Upper lobe of right lung (tissue), 1 donor: ENCODE measurements at regions not wholly inside any gene's neighbourhood (a gene's known extent, or its start where the extent isn't known, plus 50 kb on each side); places are given as distances from the start of the nearest gene placed in this dataset.

Source experiments
- ATAC-seq: fragments of 200-7000 bp; cut with Tn5 transposase; one replicate; pipeline ENCODE4 v1.9.1; 2020; ENCODE audit warnings: mild to moderate bottlenecking, moderate library complexity
- DNase-seq: peaks from one replicate; pipeline ENCODE4 v3.0.0-alpha.2; 2020
- H3K27ac ChIP-seq: fragments of 200-600 bp; one replicate; pipeline ENCODE4 v1.8.0; 2022
- H3K27me3 ChIP-seq: fragments of 200-600 bp; one replicate; pipeline ENCODE4 v1.8.0; 2022; ENCODE audit warnings: mild to moderate bottlenecking
- H3K36me3 ChIP-seq: fragments of 200-600 bp; one replicate; pipeline ENCODE4 v1.8.0; 2022
- H3K4me1 ChIP-seq: fragments of 200-600 bp; one replicate; pipeline ENCODE4 v1.8.0; 2022
- H3K4me3 ChIP-seq: fragments of 200-600 bp; one replicate; pipeline ENCODE4 v1.8.0; 2022; ENCODE audit warnings: mild to moderate bottlenecking
- H3K9me3 ChIP-seq: fragments of 200-600 bp; one replicate; pipeline ENCODE4 v1.8.0; 2022
- intact Hi-C: fragments of 100-400 bp; cut with DNase I; formaldehyde crosslinking; loops from one replicate; pipeline ENCODE4 v1.11.0; 2022
- TF ChIP-seq, protein P1 (sequence below): fragments of 200-600 bp; IDR thresholded peaks from one replicate; pipeline ENCODE4 v1.8.0; 2022; ENCODE audit warnings: antibody characterized with exemption
- donor health status: DM: no; HTN: yes; CAD: no; lungs with severe emphysema.

- no peak for DNase-seq
- Histone ChIP-seq H3K36me3 (no peaks in the 10 kb centered on the region), H3K4me3 (no peak overlapping the region), H3K27ac (no peak overlapping the region), H3K4me1 (no peaks in the 10 kb centered on the region), H3K27me3 (no peaks in the 10 kb centered on the region), H3K9me3 (no peaks in the 10 kb centered on the region)
- intact Hi-C loops = no loop called here
- no peak for ATAC-seq
- TF ChIP-seq, protein P1, sequence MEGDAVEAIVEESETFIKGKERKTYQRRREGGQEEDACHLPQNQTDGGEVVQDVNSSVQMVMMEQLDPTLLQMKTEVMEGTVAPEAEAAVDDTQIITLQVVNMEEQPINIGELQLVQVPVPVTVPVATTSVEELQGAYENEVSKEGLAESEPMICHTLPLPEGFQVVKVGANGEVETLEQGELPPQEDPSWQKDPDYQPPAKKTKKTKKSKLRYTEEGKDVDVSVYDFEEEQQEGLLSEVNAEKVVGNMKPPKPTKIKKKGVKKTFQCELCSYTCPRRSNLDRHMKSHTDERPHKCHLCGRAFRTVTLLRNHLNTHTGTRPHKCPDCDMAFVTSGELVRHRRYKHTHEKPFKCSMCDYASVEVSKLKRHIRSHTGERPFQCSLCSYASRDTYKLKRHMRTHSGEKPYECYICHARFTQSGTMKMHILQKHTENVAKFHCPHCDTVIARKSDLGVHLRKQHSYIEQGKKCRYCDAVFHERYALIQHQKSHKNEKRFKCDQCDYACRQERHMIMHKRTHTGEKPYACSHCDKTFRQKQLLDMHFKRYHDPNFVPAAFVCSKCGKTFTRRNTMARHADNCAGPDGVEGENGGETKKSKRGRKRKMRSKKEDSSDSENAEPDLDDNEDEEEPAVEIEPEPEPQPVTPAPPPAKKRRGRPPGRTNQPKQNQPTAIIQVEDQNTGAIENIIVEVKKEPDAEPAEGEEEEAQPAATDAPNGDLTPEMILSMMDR = no peak
These were observed 454.5 kb downstream of the HINT1 start for GRCh38 chr5:130710596-130710995.

- TF ChIP-seq, protein P1 = no peak
- intact Hi-C loops = no loop called here
- no peaks in the 10 kb centered on the region for H3K9me3 ChIP-seq
- no peaks in the 10 kb centered on the region for H3K4me1 ChIP-seq
- no peak overlapping the region for H3K4me3 ChIP-seq
- no peaks in the 10 kb centered on the region for H3K27me3 ChIP-seq
- no peak for DNase-seq
- no peaks in the 10 kb centered on the region for H3K36me3 ChIP-seq
- no peak for ATAC-seq
- no peak overlapping the region for H3K27ac ChIP-seq
These were observed 456.3 kb downstream of the HINT1 start for GRCh38 chr5:130708754-130709153.

DNA sequence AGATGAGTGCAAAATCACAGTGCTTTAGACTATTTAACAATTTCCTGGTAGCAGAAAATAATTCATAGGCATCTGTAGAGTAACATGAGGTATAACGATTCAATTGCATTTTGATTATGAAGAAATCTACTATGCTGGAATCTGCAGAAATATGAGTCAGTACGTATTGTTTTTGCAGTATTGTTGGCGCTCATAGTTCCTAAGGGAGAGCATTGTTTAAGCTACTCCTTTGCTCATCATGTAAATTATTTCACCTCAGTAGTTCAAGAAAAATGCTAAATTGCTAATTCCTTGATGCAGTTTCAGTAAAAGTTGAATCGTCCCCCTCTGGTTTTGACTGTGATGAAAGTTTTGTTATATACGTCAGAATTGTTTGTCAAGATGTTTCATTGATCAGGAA is 458.4 kb downstream of the HINT1 start:
- TF ChIP-seq, protein P1 = no peak
- Histone ChIP-seq H3K27ac (no peak overlapping the region), H3K4me3 (no peak overlapping the region), H3K4me1 (no peaks in the 10 kb centered on the region), H3K9me3 (no peaks in the 10 kb centered on the region), H3K36me3 (no peaks in the 10 kb centered on the region), H3K27me3 (no peaks in the 10 kb centered on the region)
- no peak for ATAC-seq
- no peak for DNase-seq
- intact Hi-C loops = no loop called here

DNA sequence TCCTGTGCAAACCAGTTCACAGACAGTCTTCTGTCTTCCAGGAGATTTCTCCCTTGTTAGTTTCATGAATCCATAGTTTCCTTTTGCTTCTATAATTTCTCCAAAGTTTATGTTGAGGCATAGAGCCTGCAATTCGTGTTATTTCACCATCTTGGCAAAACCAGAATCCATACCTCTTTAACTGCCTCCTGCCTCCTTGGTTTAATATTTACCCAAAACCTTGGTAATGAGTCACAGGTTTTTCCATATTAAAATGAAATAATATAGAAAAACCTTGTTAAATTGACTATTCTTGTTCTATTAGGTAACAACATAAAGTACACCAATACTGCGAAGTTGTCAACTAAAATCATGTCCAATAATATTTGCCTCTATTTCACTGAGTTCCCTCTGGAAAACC is 459.7 kb downstream of the HINT1 start:
- H3K27ac ChIP-seq = no peak overlapping the region
- DNase-seq (no peak), ATAC-seq (no peak)
- no peaks in the 10 kb centered on the region for H3K36me3 ChIP-seq
- TF ChIP-seq, protein P1 = no peak
- intact Hi-C loops = no loop called here
- no peaks in the 10 kb centered on the region for H3K9me3 ChIP-seq
- H3K27me3 ChIP-seq = no peaks in the 10 kb centered on the region
- no peak overlapping the region for H3K4me3 ChIP-seq
- no peaks in the 10 kb centered on the region for H3K4me1 ChIP-seq

DNA sequence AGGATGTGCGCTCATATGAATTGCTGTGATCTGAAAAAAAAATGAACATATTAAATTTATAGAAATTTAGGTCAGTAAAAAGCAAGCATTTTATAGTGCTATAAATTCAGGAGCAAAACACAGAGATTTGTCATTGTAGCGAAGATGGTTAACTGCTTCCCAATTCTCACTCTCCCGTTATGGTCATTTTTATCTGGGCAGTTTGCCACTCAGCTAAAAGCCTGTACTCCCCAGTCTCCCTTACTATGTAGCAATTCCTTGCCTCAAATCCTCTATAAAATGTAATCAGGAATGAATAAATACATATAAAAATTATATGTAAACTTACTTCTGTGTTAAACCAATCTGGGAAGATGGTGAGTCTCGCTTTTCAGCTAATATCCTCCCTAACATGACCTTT is 471.5 kb downstream of the HINT1 start:
- TF ChIP-seq, protein P1 = no peak
- Histone ChIP-seq H3K36me3 (no peaks in the 10 kb centered on the region), H3K4me1 (no peaks in the 10 kb centered on the region), H3K27me3 (no peaks in the 10 kb centered on the region), H3K27ac (no peak overlapping the region), H3K4me3 (no peak overlapping the region), H3K9me3 (no peaks in the 10 kb centered on the region)
- ATAC-seq = no peak
- no peak for DNase-seq
- intact Hi-C loops = no loop called here

DNA sequence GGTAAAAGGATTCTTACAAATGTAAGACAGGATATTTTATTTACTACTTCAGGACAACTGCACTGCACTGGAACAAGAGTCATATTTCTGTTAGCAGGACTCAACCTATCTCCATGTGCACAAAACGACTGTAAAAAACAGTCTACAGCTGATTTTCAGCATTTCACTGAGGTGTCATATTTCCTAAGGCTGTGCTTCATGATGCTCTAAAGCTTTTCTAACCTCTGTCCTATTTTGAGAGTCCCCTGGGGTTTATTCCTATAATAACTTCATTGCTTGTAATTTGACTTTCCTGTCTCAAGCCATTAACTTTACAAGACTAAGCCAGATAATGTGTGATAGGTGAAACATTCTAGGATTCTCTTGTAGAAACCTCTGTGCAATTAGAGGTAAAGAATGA is 472.3 kb downstream of the HINT1 start:
- intact Hi-C loops = no loop called here
- ATAC-seq (no peak), DNase-seq (no peak)
- no peaks in the 10 kb centered on the region for H3K4me1 ChIP-seq
- no peak overlapping the region for H3K27ac ChIP-seq
- no peaks in the 10 kb centered on the region for H3K9me3 ChIP-seq
- TF ChIP-seq, protein P1 = no peak
- H3K36me3 ChIP-seq = no peaks in the 10 kb centered on the region
- H3K27me3 ChIP-seq = no peaks in the 10 kb centered on the region
- no peak overlapping the region for H3K4me3 ChIP-seq
